Endothelial cell (in vitro differentiated cells): ENCODE measurements at regions not wholly inside any gene's neighbourhood (a gene's known extent, or its start where the extent isn't known, plus 50 kb on each side); places are given as distances from the start of the nearest gene placed in this dataset.

Source experiments
- DNase-seq: peaks from one replicate; pipeline ENCODE4 v3.0.0; 2021; ENCODE audit warnings: low spot score
- H3K27ac Mint-ChIP-seq: one replicate; pipeline ENCODE4 v1.8.0; 2021; ENCODE audit warnings: mixed read lengths, inconsistent platforms; ENCODE audit not compliant: unreplicated experiment
- H3K27me3 Mint-ChIP-seq: one replicate; pipeline ENCODE4 v1.8.0; 2021; ENCODE audit warnings: mild to moderate bottlenecking, moderate library complexity, mixed read lengths, inconsistent platforms; ENCODE audit not compliant: unreplicated experiment
- H3K36me3 Mint-ChIP-seq: one replicate; pipeline ENCODE4 v1.8.0; 2021; ENCODE audit warnings: mild to moderate bottlenecking, low read depth, mixed read lengths, inconsistent platforms; ENCODE audit not compliant: unreplicated experiment
- H3K4me1 Mint-ChIP-seq: one replicate; pipeline ENCODE4 v1.8.0; 2021; ENCODE audit warnings: mild to moderate bottlenecking, mixed read lengths, inconsistent platforms; ENCODE audit not compliant: unreplicated experiment
- H3K4me3 Mint-ChIP-seq: one replicate; pipeline ENCODE4 v1.8.0; 2021; ENCODE audit warnings: mild to moderate bottlenecking, mixed read lengths, inconsistent platforms; ENCODE audit not compliant: unreplicated experiment
- H3K9me3 Mint-ChIP-seq: one replicate; pipeline ENCODE4 v1.8.0; 2021; ENCODE audit warnings: mixed read lengths, inconsistent platforms; ENCODE audit not compliant: unreplicated experiment
- TF ChIP-seq, protein P1 (sequence below): fragments of 200-600 bp; sonication (generic); IDR thresholded peaks from one replicate; pipeline ENCODE4 v1.5.0; 2021; ENCODE audit warnings: antibody characterized with exemption; ENCODE audit not compliant: unreplicated experiment

DNA sequence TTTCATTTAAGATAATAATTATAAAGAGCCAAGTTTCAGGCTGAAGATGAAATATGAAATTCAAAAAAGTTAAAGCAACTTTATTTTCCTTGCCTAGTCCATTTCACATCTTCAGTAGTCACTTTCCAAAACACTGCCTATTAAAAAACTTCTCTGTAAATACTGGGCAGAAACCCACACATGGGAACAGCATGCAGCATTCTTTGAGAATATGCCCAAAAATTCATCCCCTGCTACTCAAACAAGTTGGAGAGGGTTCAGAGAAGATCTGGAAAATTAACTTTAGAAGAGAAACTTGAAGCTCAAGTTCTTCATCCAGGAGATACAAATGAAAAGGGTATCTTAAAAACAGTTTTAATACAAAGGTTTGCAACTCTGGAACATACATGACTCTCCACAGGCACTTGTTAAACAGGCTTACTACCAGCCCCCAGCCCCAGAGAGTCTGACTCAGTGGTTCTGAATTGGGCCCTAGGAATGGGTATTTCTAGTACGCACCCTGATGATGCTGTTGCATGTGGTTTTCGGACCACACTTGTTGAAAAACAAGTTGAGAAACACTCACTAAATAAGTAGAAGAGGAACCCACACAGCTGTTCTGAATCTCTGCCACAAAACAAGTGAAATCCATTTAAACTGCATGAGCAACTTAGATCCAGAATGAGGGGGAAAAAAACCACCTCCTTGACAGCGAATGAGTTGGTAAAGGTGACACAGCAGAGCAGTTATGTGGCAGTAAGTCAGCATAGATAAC is 329.1 kb downstream of the SATB2 start:
- Mint-ChIP-seq H3K9me3 (no peaks in the 10 kb centered on the region), H3K27me3 (no peaks in the 10 kb centered on the region), H3K4me1 (no peaks in the 10 kb centered on the region), H3K36me3 (no peaks in the 10 kb centered on the region), H3K27ac (no peak overlapping the region), H3K4me3 (no peak overlapping the region)
- DNase-seq: no peak
- TF ChIP-seq, protein P1, sequence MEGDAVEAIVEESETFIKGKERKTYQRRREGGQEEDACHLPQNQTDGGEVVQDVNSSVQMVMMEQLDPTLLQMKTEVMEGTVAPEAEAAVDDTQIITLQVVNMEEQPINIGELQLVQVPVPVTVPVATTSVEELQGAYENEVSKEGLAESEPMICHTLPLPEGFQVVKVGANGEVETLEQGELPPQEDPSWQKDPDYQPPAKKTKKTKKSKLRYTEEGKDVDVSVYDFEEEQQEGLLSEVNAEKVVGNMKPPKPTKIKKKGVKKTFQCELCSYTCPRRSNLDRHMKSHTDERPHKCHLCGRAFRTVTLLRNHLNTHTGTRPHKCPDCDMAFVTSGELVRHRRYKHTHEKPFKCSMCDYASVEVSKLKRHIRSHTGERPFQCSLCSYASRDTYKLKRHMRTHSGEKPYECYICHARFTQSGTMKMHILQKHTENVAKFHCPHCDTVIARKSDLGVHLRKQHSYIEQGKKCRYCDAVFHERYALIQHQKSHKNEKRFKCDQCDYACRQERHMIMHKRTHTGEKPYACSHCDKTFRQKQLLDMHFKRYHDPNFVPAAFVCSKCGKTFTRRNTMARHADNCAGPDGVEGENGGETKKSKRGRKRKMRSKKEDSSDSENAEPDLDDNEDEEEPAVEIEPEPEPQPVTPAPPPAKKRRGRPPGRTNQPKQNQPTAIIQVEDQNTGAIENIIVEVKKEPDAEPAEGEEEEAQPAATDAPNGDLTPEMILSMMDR: no peak

DNA sequence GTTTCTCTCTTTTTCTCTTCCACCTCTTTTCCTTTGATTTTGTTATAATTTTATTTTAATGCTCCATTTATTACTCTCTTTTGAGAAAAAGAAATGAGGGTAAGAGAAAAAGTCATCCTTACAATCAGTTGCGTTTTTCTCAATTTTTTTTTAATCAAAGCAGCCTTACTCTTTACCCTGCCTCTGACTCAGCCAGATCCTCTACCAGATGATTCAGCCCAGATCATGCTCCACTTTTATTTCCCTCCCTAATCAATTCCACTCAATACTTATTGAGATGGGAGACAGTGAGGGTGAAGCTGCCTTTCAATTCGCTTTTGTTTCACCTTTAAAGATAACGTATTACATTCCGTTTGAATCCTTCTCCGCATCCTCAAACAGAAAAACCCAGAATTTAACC is 337.9 kb downstream of the SATB2 start:
- no peak for DNase-seq
- Mint-ChIP-seq H3K4me1 (no peaks in the 10 kb centered on the region), H3K36me3 (no peaks in the 10 kb centered on the region), H3K27ac (no peak overlapping the region), H3K27me3 (no peaks in the 10 kb centered on the region), H3K4me3 (no peak overlapping the region), H3K9me3 (no peaks in the 10 kb centered on the region)
- TF ChIP-seq, protein P1: no peak

DNA sequence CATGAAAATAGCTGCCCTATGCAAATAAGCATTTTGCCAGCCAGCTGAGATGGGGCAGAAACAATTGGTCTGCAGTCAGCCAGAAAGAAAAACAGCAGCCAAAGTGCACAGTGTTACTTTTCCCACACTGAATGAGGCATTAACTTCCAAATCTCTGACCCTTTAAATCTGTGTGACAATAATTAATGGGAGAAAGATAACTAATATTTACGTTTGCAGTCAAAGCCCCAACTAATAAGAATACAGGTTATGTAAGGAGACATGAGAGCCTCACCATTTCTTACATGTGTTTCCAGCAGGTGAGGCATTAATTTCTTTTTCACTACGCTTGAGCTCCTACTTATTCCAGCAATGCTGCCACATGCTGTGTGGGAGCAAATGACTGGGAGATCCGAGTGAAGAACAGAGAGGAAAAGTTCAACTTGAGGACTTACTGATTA is 339.0 kb downstream of the SATB2 start:
- no peaks in the 10 kb centered on the region for H3K4me1 Mint-ChIP-seq

DNA sequence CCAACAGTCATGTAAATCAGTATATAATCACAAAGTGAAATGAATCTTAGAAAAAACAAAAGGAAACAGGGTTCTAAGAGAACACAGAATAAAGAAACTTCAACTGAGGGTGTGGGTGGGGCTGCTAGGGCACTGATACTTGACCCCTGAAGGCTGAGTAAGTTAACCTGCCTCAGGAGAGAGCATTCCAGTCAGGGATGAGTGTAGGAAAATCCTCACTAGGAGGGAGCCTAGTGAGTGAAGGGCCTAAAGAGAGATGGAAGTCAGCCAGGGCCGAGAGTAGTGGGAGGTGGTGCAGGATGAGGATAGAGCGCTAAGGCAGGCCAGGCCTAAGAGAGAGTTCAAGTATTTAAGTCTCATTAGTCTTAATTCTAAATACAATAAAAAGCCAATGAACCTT is 342.6 kb downstream of the SATB2 start:
- no peak overlapping the region for H3K4me3 Mint-ChIP-seq
- no peaks in the 10 kb centered on the region for H3K36me3 Mint-ChIP-seq
- no peaks in the 10 kb centered on the region for H3K9me3 Mint-ChIP-seq
- no peaks in the 10 kb centered on the region for H3K27me3 Mint-ChIP-seq
- no peak overlapping the region for H3K27ac Mint-ChIP-seq
- no peak for DNase-seq
- TF ChIP-seq, protein P1: no peak
- no peaks in the 10 kb centered on the region for H3K4me1 Mint-ChIP-seq

More for the DNA sequence above, 339.0 kb downstream of the SATB2 start:
- Mint-ChIP-seq H3K27ac (no peak overlapping the region), H3K36me3 (no peaks in the 10 kb centered on the region), H3K27me3 (no peaks in the 10 kb centered on the region), H3K9me3 (no peaks in the 10 kb centered on the region), H3K4me3 (no peak overlapping the region)
- no peak for DNase-seq
- TF ChIP-seq, protein P1: no peak

DNA sequence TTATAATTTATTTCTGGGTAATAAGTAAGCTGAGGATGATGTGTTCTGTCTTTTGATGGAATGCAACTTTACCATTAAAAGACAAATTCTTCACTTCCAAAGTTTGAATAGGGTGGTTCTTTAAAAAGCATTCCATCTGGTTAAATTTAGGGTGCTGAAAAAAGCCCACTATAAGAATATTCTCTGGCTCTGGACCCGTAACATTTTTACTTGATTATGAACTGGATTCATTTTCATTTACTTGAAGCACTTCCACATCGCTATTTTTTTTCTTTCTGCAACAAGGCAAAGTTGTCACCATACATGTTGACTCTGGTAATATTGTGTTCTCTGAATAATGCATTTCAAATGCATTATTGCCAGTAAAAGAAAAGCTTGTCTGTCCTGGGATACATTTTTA is 344.6 kb downstream of the SATB2 start:
- no peak overlapping the region for H3K4me3 Mint-ChIP-seq
- H3K27ac Mint-ChIP-seq: no peak overlapping the region
- H3K36me3 Mint-ChIP-seq: no peaks in the 10 kb centered on the region
- no peaks in the 10 kb centered on the region for H3K27me3 Mint-ChIP-seq
- no peaks in the 10 kb centered on the region for H3K9me3 Mint-ChIP-seq
- no peaks in the 10 kb centered on the region for H3K4me1 Mint-ChIP-seq
- no peak for DNase-seq
- TF ChIP-seq, protein P1: no peak
